OCI-LY7 (cell line): ENCODE measurements at regions not wholly inside any gene's neighbourhood (a gene's known extent, or its start where the extent isn't known, plus 50 kb on each side); places are given as distances from the start of the nearest gene placed in this dataset.

Experiments used
- BruUV-seq: library from RNA; stranded (reverse); fragments of 400-500 nt; replicated peaks from 2 replicates; lab custom pipeline; 2021; lab: Mats Ljungman, UMichigan
- CTCF ChIA-PET: fragments of 300-600 bp; sonication (Branson Sonifier 250); formaldehyde crosslinking; loops from one replicate; lab custom pipeline; 2022; ENCODE audit warnings: antibody characterized with exemption; ENCODE audit not compliant: unreplicated experiment; lab: Charles Lee
- POLR2A ChIA-PET: fragments of 300-600 bp; sonication (Branson Sonifier 250); formaldehyde crosslinking; loops from one replicate; lab custom pipeline; 2022; ENCODE audit warnings: antibody characterized with exemption; lab: Charles Lee
- DNase-seq: peaks from one replicate; pipeline ENCODE4 v3.0.0-alpha.2; 2015; ENCODE audit warnings: low spot score
- H2AFZ ChIP-seq: fragments of 200-600 bp; sonication (generic), shearing (Covaris generic); 2 replicates; pipeline ENCODE4 v1.6.1; 2014; ENCODE audit warnings: mild to moderate bottlenecking, antibody characterized with exemption, low read length, moderate library complexity
- H3K27ac ChIP-seq: fragments of 200-600 bp; sonication (generic); 2 replicates; pipeline ENCODE4 v1.5.1; 2014; ENCODE audit warnings: mixed run types, low read depth, mild to moderate bottlenecking, moderate library complexity, low read length, inconsistent platforms; ENCODE audit not compliant: poor library complexity, severe bottlenecking
- H3K36me3 ChIP-seq: fragments of 200-600 bp; sonication (generic); 2 replicates; pipeline ENCODE4 v1.6.1; 2014; ENCODE audit warnings: mild to moderate bottlenecking, antibody characterized with exemption, low read length, moderate library complexity, mixed read lengths; ENCODE audit not compliant: insufficient read depth
- H3K4me1 ChIP-seq: fragments of 200-600 bp; sonication (generic); 2 replicates; pipeline ENCODE4 v1.5.1; 2014; ENCODE audit warnings: mild to moderate bottlenecking, low read length; ENCODE audit not compliant: insufficient read depth, poor library complexity, severe bottlenecking
- H3K4me2 ChIP-seq: fragments of 200-600 bp; sonication (generic); 2 replicates; pipeline ENCODE4 v1.6.1; 2014; ENCODE audit warnings: mild to moderate bottlenecking, low read length
- H3K4me3 ChIP-seq: fragments of 200-600 bp; sonication (generic); 2 replicates; pipeline ENCODE4 v1.5.1; 2014; ENCODE audit warnings: mild to moderate bottlenecking, low read depth, low read length; ENCODE audit not compliant: poor library complexity, severe bottlenecking
- H3K79me2 ChIP-seq: fragments of 200-600 bp; sonication (generic); 2 replicates; pipeline ENCODE4 v1.6.1; 2016; ENCODE audit warnings: low read depth, mild to moderate bottlenecking, low read length, moderate library complexity, mixed read lengths; ENCODE audit not compliant: insufficient read depth
- H3K9me2 ChIP-seq: fragments of 200-600 bp; sonication (generic); 2 replicates; pipeline ENCODE4 v1.6.1; 2016; ENCODE audit warnings: mild to moderate bottlenecking, low read length, mixed read lengths; ENCODE audit not compliant: insufficient read depth
- H3K9me3 ChIP-seq: fragments of 200-600 bp; sonication (generic); 2 replicates; pipeline ENCODE4 v1.6.1; 2014; ENCODE audit warnings: mild to moderate bottlenecking, mixed run types, low read length, mixed read lengths
- H4K20me1 ChIP-seq: fragments of 200-600 bp; sonication (generic); 2 replicates; pipeline ENCODE4 v1.6.1; 2014; ENCODE audit warnings: mild to moderate bottlenecking, antibody characterized with exemption, low read length, moderate library complexity, mixed read lengths; ENCODE audit not compliant: insufficient read depth
- EZH2phosphoT487 ChIP-seq: fragments of 200-600 bp; sonication (generic); IDR thresholded peaks from 2 replicates; pipeline ENCODE4 v1.6.1; 2018; ENCODE audit warnings: low read depth, borderline replicate concordance, mild to moderate bottlenecking, mixed run types, antibody characterized with exemption, low read length, moderate library complexity, mixed read lengths
- intact Hi-C: fragments of 100-400 bp; cut with micrococcal nuclease; formaldehyde crosslinking; loops from one replicate; pipeline ENCODE4 v1.10.0; 2022; ENCODE audit not compliant: unreplicated experiment
- TF ChIP-seq, protein P1 (sequence below): fragments of 200-600 bp; sonication (generic); conservative IDR thresholded peaks from 2 replicates; pipeline ENCODE4 v1.5.1; 2014; ENCODE audit warnings: mild to moderate bottlenecking, antibody characterized with exemption, low read length, moderate library complexity, mixed read lengths

DNA sequence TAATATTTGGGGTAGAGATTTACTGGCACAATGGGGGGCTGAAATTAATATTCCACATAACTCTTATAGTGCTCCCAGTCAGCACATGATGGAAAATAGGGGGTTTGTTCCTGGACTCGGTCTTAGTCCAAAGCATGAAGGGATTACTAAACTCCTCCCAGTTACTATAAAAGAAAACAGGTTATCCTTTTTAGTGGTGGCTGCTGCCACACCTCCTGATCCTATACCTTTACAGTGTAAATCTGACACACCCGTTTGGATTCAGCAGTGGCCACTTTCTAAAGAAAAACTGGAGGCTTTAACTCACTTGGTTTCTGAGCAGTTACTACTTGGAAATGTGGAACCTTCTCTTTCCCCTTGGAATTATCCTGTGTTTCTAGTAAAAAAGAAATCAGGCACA lies 572.9 kb upstream of the PTGER4 start:
- no peak for TF ChIP-seq EZH2phosphoT487
- Histone ChIP-seq H3K27ac (no peak overlapping the region), H3K9me3 (no peaks in the 10 kb centered on the region), H3K4me1 (no peaks in the 10 kb centered on the region), H4K20me1 (no peaks in the 10 kb centered on the region), H3K4me2 (no peak overlapping the region), H3K4me3 (no peak overlapping the region), H2AFZ (no peak overlapping the region), H3K36me3 (no peaks in the 10 kb centered on the region), H3K9me2 (no peaks in the 10 kb centered on the region), H3K79me2 (no peaks in the 10 kb centered on the region)
- intact Hi-C loops, result no loop called here
- POLR2A ChIA-PET, result interaction anchor here (0.6 kb wide), 1 partner anchor 327 kb away, joined by 3 read pairs; no protein-coding TSS in a partner anchor
- CTCF ChIA-PET, result no interaction called here
- DNase-seq, result no peak
- BruUV-seq, result no TSS peak

DNA sequence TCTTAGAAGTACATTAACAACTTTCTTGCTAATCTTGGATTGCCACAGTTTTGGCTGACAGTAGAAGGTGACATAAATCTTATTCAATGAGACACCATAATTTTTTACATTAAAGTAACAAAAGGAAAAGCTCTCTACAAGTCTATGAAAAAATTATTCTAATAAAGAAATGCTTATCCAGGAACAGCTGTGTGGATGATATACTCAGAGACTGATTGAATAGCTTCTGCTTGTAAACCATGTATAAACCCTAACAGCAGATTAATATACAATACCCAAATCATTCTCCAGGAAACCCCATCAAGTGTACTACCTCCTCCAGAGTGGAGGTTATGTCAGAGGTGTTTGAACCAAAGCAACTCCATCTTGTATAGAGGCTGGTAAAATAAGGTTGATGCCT lies 581.4 kb upstream of the PTGER4 start:
- intact Hi-C loops, result no loop called here
- no peaks in the 10 kb centered on the region for H3K4me1 ChIP-seq
- DNase-seq, result no peak
- H3K9me3 ChIP-seq, result no peaks in the 10 kb centered on the region
- no peak overlapping the region for H3K4me2 ChIP-seq
- TF ChIP-seq, protein P1, sequence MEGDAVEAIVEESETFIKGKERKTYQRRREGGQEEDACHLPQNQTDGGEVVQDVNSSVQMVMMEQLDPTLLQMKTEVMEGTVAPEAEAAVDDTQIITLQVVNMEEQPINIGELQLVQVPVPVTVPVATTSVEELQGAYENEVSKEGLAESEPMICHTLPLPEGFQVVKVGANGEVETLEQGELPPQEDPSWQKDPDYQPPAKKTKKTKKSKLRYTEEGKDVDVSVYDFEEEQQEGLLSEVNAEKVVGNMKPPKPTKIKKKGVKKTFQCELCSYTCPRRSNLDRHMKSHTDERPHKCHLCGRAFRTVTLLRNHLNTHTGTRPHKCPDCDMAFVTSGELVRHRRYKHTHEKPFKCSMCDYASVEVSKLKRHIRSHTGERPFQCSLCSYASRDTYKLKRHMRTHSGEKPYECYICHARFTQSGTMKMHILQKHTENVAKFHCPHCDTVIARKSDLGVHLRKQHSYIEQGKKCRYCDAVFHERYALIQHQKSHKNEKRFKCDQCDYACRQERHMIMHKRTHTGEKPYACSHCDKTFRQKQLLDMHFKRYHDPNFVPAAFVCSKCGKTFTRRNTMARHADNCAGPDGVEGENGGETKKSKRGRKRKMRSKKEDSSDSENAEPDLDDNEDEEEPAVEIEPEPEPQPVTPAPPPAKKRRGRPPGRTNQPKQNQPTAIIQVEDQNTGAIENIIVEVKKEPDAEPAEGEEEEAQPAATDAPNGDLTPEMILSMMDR, result no peak
- no peak overlapping the region for H3K27ac ChIP-seq
- ChIA-PET POLR2A (interaction anchor here (0.6 kb wide), 1 partner anchor 494 kb away, joined by 3 read pairs; no protein-coding TSS in a partner anchor), CTCF (no interaction called here)
- H3K36me3 ChIP-seq, result no peaks in the 10 kb centered on the region
- H2AFZ ChIP-seq, result no peak overlapping the region
- no peak overlapping the region for H3K4me3 ChIP-seq
- no peaks in the 10 kb centered on the region for H3K9me2 ChIP-seq
- no TSS peak for BruUV-seq
- no peaks in the 10 kb centered on the region for H4K20me1 ChIP-seq
- H3K79me2 ChIP-seq, result no peaks in the 10 kb centered on the region

DNA sequence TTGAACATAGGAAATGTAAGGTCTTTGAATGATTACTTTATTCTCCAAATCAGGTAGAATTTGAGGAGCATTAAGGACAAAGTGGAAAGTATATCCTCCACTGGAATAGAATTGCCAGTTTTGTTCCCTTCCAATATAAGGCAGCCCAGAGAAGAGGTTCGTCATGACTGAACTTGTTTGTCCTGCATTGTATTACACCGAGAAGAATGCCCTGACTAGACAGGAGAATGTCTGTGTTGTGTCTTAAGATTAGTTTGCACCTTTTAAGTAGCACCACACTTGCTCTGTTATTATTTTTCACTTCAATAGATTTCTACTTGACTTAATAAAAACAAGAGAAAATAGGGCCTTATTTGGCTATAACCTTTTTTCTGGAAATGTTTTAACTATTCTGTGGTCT lies 586.2 kb upstream of the PTGER4 start:
- no peaks in the 10 kb centered on the region for H4K20me1 ChIP-seq
- DNase-seq, result no peak
- TF ChIP-seq, protein P1, result no peak
- TF ChIP-seq EZH2phosphoT487, result no peak
- no peaks in the 10 kb centered on the region for H3K79me2 ChIP-seq
- H3K4me3 ChIP-seq, result no peak overlapping the region
- no peaks in the 10 kb centered on the region for H3K36me3 ChIP-seq
- no peaks in the 10 kb centered on the region for H3K4me1 ChIP-seq
- CTCF ChIA-PET, result no interaction called here
- BruUV-seq, result no TSS peak
- no peaks in the 10 kb centered on the region for H3K9me2 ChIP-seq
- intact Hi-C loops, result no loop called here
- no peak overlapping the region for H2AFZ ChIP-seq
- POLR2A ChIA-PET, result no interaction called here
- no peak overlapping the region for H3K4me2 ChIP-seq
- peaks cover 22% of the 10 kb centered on the region for H3K9me3 ChIP-seq
- H3K27ac ChIP-seq, result no peak overlapping the region
